Naive thymus-derived CD4-positive, alpha-beta T cell (primary cell): ENCODE measurements at regions not wholly inside any gene's neighbourhood (a gene's known extent, or its start where the extent isn't known, plus 50 kb on each side); places are given as distances from the start of the nearest gene placed in this dataset.

ENCODE experiments used
- ATAC-seq: fragments of 150-1000 bp; cut with Tn5 transposase; 2 replicates; pipeline ENCODE4 v1.10.0; 2021; ENCODE audit warnings: mild to moderate bottlenecking, moderate library complexity
- CTCF ChIA-PET: fragments of 350-600 bp; sonication (Branson Sonifier 250); formaldehyde crosslinking; loops from one replicate; lab custom pipeline; 2021; ENCODE audit warnings: antibody characterized with exemption; lab: Charles Lee
- POLR2A ChIA-PET: fragments of 350-600 bp; sonication (Branson Sonifier 250); formaldehyde crosslinking; loops from one replicate; lab custom pipeline; 2021; ENCODE audit warnings: antibody characterized with exemption, inconsistent platforms; lab: Charles Lee
- DNase-seq, 9 donors: peaks; one replicate each; pipeline versions ENCODE4 v3.0.0 to v3.0.0-alpha.2; 2020 to 2022; ENCODE audit warnings: mixed read lengths in 1 of 9
- H3K27ac ChIP-seq: one replicate; pipeline ENCODE4 v1.7.0; 2013; ENCODE audit warnings: mild to moderate bottlenecking, low read depth, low read length, moderate library complexity
- H3K27me3 ChIP-seq, 2 donors: one replicate each; pipeline ENCODE4 v1.7.0; 2013; ENCODE audit warnings: low read length in 2 of 2, mild to moderate bottlenecking in 2 of 2, moderate library complexity in 2 of 2; ENCODE audit not compliant: control insufficient read depth in 2 of 2, insufficient read depth in 2 of 2
- H3K36me3 ChIP-seq, 3 experiments: 1 replicate in 2 of 3; 2 replicates in 1 of 3; pipeline ENCODE4 v1.7.0; 2013; ENCODE audit warnings: low read length in 3 of 3, mild to moderate bottlenecking in 3 of 3, moderate library complexity in 1 of 3; ENCODE audit not compliant: insufficient read depth in 3 of 3, control insufficient read depth in 2 of 3
- H3K4me1 ChIP-seq, 2 donors: one replicate each; pipeline ENCODE4 v1.7.0; 2013; ENCODE audit warnings: low read length in 2 of 2, mild to moderate bottlenecking in 2 of 2, moderate library complexity in 1 of 2; ENCODE audit not compliant: control insufficient read depth in 2 of 2, insufficient read depth in 2 of 2
- H3K4me3 ChIP-seq: 2 replicates; pipeline ENCODE4 v1.7.0; 2013; ENCODE audit warnings: mild to moderate bottlenecking, low read length
- H3K9me3 ChIP-seq, 3 experiments: 1 replicate in 2 of 3; 2 replicates in 1 of 3; pipeline ENCODE4 v1.7.0; 2013; ENCODE audit warnings: low read length in 3 of 3; ENCODE audit not compliant: control insufficient read depth in 2 of 3
- H3K27ac Mint-ChIP-seq, 9 donors: one replicate each; pipeline ENCODE4 v1.8.0; 2020 to 2022; ENCODE audit warnings: mixed read lengths in 9 of 9, mild to moderate bottlenecking in 8 of 9, moderate library complexity in 5 of 9, inconsistent platforms in 2 of 9
- H3K27me3 Mint-ChIP-seq, 5 donors: one replicate each; pipeline ENCODE4 v1.8.0; 2021 to 2022; ENCODE audit warnings: mixed read lengths in 5 of 5, mild to moderate bottlenecking in 1 of 5
- H3K36me3 Mint-ChIP-seq, 5 donors: one replicate each; pipeline ENCODE4 v1.8.0; 2020 to 2022; ENCODE audit warnings: mixed read lengths in 5 of 5, mild to moderate bottlenecking in 3 of 5, inconsistent platforms in 1 of 5
- H3K4me1 Mint-ChIP-seq, 7 donors: one replicate each; pipeline ENCODE4 v1.8.0; 2020 to 2022; ENCODE audit warnings: mixed read lengths in 7 of 7, mild to moderate bottlenecking in 3 of 7, inconsistent platforms in 1 of 7
- H3K4me3 Mint-ChIP-seq, 10 donors: one replicate each; pipeline ENCODE4 v1.8.0; 2020 to 2022; ENCODE audit warnings: mild to moderate bottlenecking in 10 of 10, mixed read lengths in 10 of 10, moderate library complexity in 6 of 10, inconsistent platforms in 2 of 10
- H3K9me3 Mint-ChIP-seq, 11 donors: one replicate each; pipeline ENCODE4 v1.8.0; 2020 to 2022; ENCODE audit warnings: mixed read lengths in 11 of 11, mild to moderate bottlenecking in 4 of 11, inconsistent platforms in 1 of 11, moderate library complexity in 1 of 11
- intact Hi-C, 2 donors: fragments of 100-400 bp; cut with micrococcal nuclease; formaldehyde crosslinking; loops; one replicate each; pipeline ENCODE4 v1.15.1; 2023

GRCh38 chr1:186738926-186739325, 58.7 kb upstream of the PTGS2 start:
- H3K4me3 Mint-ChIP-seq: peak overlapping the region in 2 of 10 donors; percentile 3 to 16
- H3K27me3 Mint-ChIP-seq: peaks cover 2 to 12% (median 10%) of the 10 kb centered on the region in 5 donors
- peak overlapping the region in 1 of 9 donors; percentile 65 for H3K27ac Mint-ChIP-seq
- CTCF ChIA-PET: no interaction called here
- intact Hi-C loops: no loop called here
- POLR2A ChIA-PET: no interaction called here
- H3K4me1 Mint-ChIP-seq: peaks cover 0 to 22% (median 5%) of the 10 kb centered on the region in 7 donors
- Histone ChIP-seq H3K4me1 (no peaks in the 10 kb centered on the region), H3K9me3 (no peaks in the 10 kb centered on the region), H3K4me3 (no peak overlapping the region), H3K27me3 (no peaks in the 10 kb centered on the region), H3K36me3 (no peaks in the 10 kb centered on the region), H3K27ac (no peak overlapping the region)
- DNase-seq: no peak
- peak; percentile 72 for ATAC-seq
- H3K36me3 Mint-ChIP-seq: no peaks in the 10 kb centered on the region
- H3K9me3 Mint-ChIP-seq: no peaks in the 10 kb centered on the region

GRCh38 chr1:186736971-186737685, 56.9 kb upstream of the PTGS2 start:
- Mint-ChIP-seq H3K4me1 (peaks cover 0 to 22% (median 5%) of the 10 kb centered on the region in 7 donors), H3K9me3 (peaks cover 0 to 1% (median 0%) of the 10 kb centered on the region in 11 donors), H3K27ac (no peak overlapping the region), H3K4me3 (no peak overlapping the region), H3K36me3 (no peaks in the 10 kb centered on the region), H3K27me3 (peaks cover 0 to 14% (median 6%) of the 10 kb centered on the region in 5 donors)
- no peaks in the 10 kb centered on the region for H3K9me3 ChIP-seq
- H3K36me3 ChIP-seq: no peaks in the 10 kb centered on the region
- no peak for ATAC-seq
- no peak overlapping the region for H3K4me3 ChIP-seq
- H3K4me1 ChIP-seq: no peaks in the 10 kb centered on the region
- H3K27me3 ChIP-seq: no peaks in the 10 kb centered on the region
- ChIA-PET CTCF (no interaction called here), POLR2A (no interaction called here)
- intact Hi-C loops: no loop called here
- no peak for DNase-seq
- H3K27ac ChIP-seq: no peak overlapping the region

- Mint-ChIP-seq H3K4me1 (peaks cover 0 to 18% (median 5%) of the 10 kb centered on the region in 7 donors), H3K36me3 (no peaks in the 10 kb centered on the region), H3K27ac (no peak overlapping the region), H3K4me3 (no peak overlapping the region), H3K9me3 (peaks cover 0 to 7% (median 0%) of the 10 kb centered on the region in 11 donors), H3K27me3 (peaks cover 2 to 25% (median 6%) of the 10 kb centered on the region in 5 donors)
- Histone ChIP-seq H3K27ac (no peak overlapping the region), H3K36me3 (no peaks in the 10 kb centered on the region), H3K9me3 (no peaks in the 10 kb centered on the region), H3K4me3 (no peak overlapping the region), H3K4me1 (no peaks in the 10 kb centered on the region), H3K27me3 (no peaks in the 10 kb centered on the region)
- intact Hi-C loops: no loop called here
- no peak for ATAC-seq
- ChIA-PET POLR2A (no interaction called here), CTCF (no interaction called here)
- DNase-seq: no peak
Observed at GRCh38 chr1:186735463-186735862, 55.2 kb upstream of the PTGS2 start.

- H3K27me3 ChIP-seq: no peaks in the 10 kb centered on the region
- no peak overlapping the region for H3K4me3 ChIP-seq
- H3K36me3 ChIP-seq: no peaks in the 10 kb centered on the region
- H3K27me3 Mint-ChIP-seq: peaks cover 2 to 33% (median 15%) of the 10 kb centered on the region in 5 donors
- H3K4me3 Mint-ChIP-seq: no peak overlapping the region
- H3K4me1 ChIP-seq: no peaks in the 10 kb centered on the region
- ChIA-PET POLR2A (no interaction called here), CTCF (interaction anchor here (0.6 kb wide), 1 partner anchor 12 kb away, joined by 3 read pairs; no protein-coding TSS in a partner anchor)
- ATAC-seq (no peak), DNase-seq (no peak)
- intact Hi-C loops: no loop called here
- no peak overlapping the region for H3K27ac Mint-ChIP-seq
- H3K27ac ChIP-seq: no peak overlapping the region
- H3K9me3 Mint-ChIP-seq: peaks cover 0 to 17% (median 6%) of the 10 kb centered on the region in 11 donors
- no peaks in the 10 kb centered on the region for H3K9me3 ChIP-seq
- H3K4me1 Mint-ChIP-seq: no peaks in the 10 kb centered on the region
- peaks cover 0 to 4% (median 0%) of the 10 kb centered on the region in 5 donors for H3K36me3 Mint-ChIP-seq
Observed at GRCh38 chr1:186730951-186731729, 50.9 kb upstream of the PTGS2 start.
